K562 (cell line): ENCODE measurements at regions not wholly inside any gene's neighbourhood (a gene's known extent, or its start where the extent isn't known, plus 50 kb on each side); places are given as distances from the start of the nearest gene placed in this dataset.

Source experiments
- ATAC-seq: fragments of 200-7000 bp; cut with Tn5 transposase; 3 replicates; pipeline ENCODE4 v1.9.1; 2020; ENCODE audit warnings: moderate library complexity
- BruUV-seq: library from RNA; stranded (reverse); fragments of 400-500 nt; replicated peaks from 2 replicates; lab custom pipeline; 2021; lab: Mats Ljungman, UMichigan
- CTCF ChIA-PET: fragments of 300-600 bp; formaldehyde crosslinking; extraction: SDS; loops from one replicate; lab custom pipeline; 2021; ENCODE audit warnings: low intra/inter-chr PET ratio; lab: Yijun Ruan, JAX
- POLR2A ChIA-PET: fragments of 300-600, 350-650 bp; sonication (Branson Sonifier 250); formaldehyde crosslinking; extraction: SDS; loops from one replicate; lab custom pipeline; 2021; ENCODE audit warnings: antibody characterized with exemption, inconsistent platforms; lab: Yijun Ruan, JAX
- DNase-seq, 4 experiments: peaks; one replicate each; pipeline versions ENCODE4 v3.0.0 to v3.0.0-alpha.2; 2011 to 2018; ENCODE audit warnings: low spot score in 3 of 4, mixed read lengths in 3 of 4; ENCODE audit errors: extremely low read depth in 1 of 4
- FAIRE-seq: peaks from 2 replicates; lab custom pipeline; 2011; peaks lifted over from hg19 to GRCh38; lab: Jason Lieb, UNC
- H2AFZ ChIP-seq: 2 replicates; pipeline ENCODE4 v1.6.0; 2011; ENCODE audit warnings: low read depth, low read length, control low read depth, inconsistent platforms
- H3K27ac ChIP-seq: fragments of 200-600 bp; 3 replicates; pipeline ENCODE4 v1.8.0; 2011; ENCODE audit warnings: low read depth, mild to moderate bottlenecking, control low read depth, inconsistent platforms, low read length, moderate library complexity, mixed read lengths; ENCODE audit errors: extremely low read depth
- H3K27me3 ChIP-seq, 2 experiments: fragments of 300-600 bp in 1 of 2; 2 replicates in 1 of 2; 3 replicates in 1 of 2; pipeline versions ENCODE4 v1.6.0 to v1.8.0; 2011; ENCODE audit warnings: inconsistent platforms in 2 of 2, low read length in 2 of 2, mild to moderate bottlenecking in 1 of 2, mixed read lengths in 1 of 2, moderate library complexity in 1 of 2; ENCODE audit not compliant: control insufficient read depth in 2 of 2, insufficient read depth in 2 of 2
- H3K36me3 ChIP-seq: fragments of 300-600 bp; 3 replicates; pipeline ENCODE4 v1.8.0; 2011; ENCODE audit warnings: mild to moderate bottlenecking, low read length, inconsistent platforms; ENCODE audit not compliant: control insufficient read depth, insufficient read depth
- H3K4me1 ChIP-seq, 2 experiments: fragments of 200-600 bp in 1 of 2; replicated peaks in 1 of 2; 2 replicates in 1 of 2; 3 replicates in 1 of 2; pipeline versions ENCODE4 v1.5.1 to v1.8.0; 2011; ENCODE audit warnings: inconsistent platforms in 2 of 2, low read length in 2 of 2, mild to moderate bottlenecking in 1 of 2, mixed read lengths in 1 of 2, moderate library complexity in 1 of 2; ENCODE audit not compliant: control insufficient read depth in 2 of 2, insufficient read depth in 2 of 2
- H3K4me2 ChIP-seq: 2 replicates; pipeline ENCODE4 v1.6.1; 2011; ENCODE audit warnings: low read length, control low read depth, inconsistent platforms, mixed read lengths; ENCODE audit not compliant: insufficient read depth
- H3K4me3 ChIP-seq: fragments of 200-600 bp; sonication (generic), shearing (Covaris generic); 2 replicates; pipeline ENCODE4 v1.5.1; 2016; ENCODE audit warnings: control low read depth, inconsistent platforms
- H3K79me2 ChIP-seq: fragments of 200-600 bp; 3 replicates; pipeline ENCODE4 v1.8.0; 2011; ENCODE audit warnings: low read length, inconsistent platforms; ENCODE audit not compliant: control insufficient read depth, insufficient read depth
- H3K9ac ChIP-seq, 2 experiments: 2 replicates each; pipeline versions ENCODE4 v1.6.0 to v1.6.1; 2011; ENCODE audit warnings: low read depth in 2 of 2, low read length in 2 of 2, control low read depth in 1 of 2, inconsistent platforms in 1 of 2, mild to moderate bottlenecking in 1 of 2, mixed read lengths in 1 of 2; ENCODE audit not compliant: insufficient read depth in 1 of 2
- H3K9me1 ChIP-seq: one replicate; pipeline ENCODE4 v1.6.0; 2011; ENCODE audit warnings: inconsistent platforms, mild to moderate bottlenecking, low read length, moderate library complexity; ENCODE audit not compliant: control insufficient read depth, insufficient read depth
- H3K9me3 ChIP-seq: replicated peaks from 2 replicates; pipeline ENCODE4 v1.5.1; 2011; ENCODE audit warnings: low read depth, low read length, inconsistent platforms; ENCODE audit not compliant: control insufficient read depth, insufficient read depth
- H4K20me1 ChIP-seq: replicated peaks from 2 replicates; pipeline ENCODE4 v1.6.1; 2011; ENCODE audit warnings: low read length, inconsistent platforms, mixed read lengths; ENCODE audit not compliant: control insufficient read depth, insufficient read depth
- ATF2 ChIP-seq: sonication (generic); formaldehyde crosslinking; IDR thresholded peaks from 2 replicates; pipeline ENCODE4 v1.8.1; 2022; ENCODE audit warnings: missing genetic modification reagents
- ESRRA ChIP-seq: fragments of 450-650 bp; IDR thresholded peaks from 2 replicates; pipeline ENCODE4 v1.6.1; 2014; ENCODE audit warnings: low read depth, mild to moderate bottlenecking, moderate library complexity, borderline replicate concordance
- EZH2 ChIP-seq: IDR thresholded peaks from 2 replicates; pipeline ENCODE4 v1.6.1; 2012; ENCODE audit warnings: low read depth, mild to moderate bottlenecking, inconsistent platforms, low read length, borderline replicate concordance
- JUN ChIP-seq, 2 experiments: sonication (generic) in 1 of 2; formaldehyde crosslinking in 1 of 2; IDR thresholded peaks; 2 replicates each; pipeline versions ENCODE4 v1.6.1 to v1.8.0; 2012 to 2022; ENCODE audit warnings: borderline replicate concordance in 2 of 2, mild to moderate bottlenecking in 2 of 2, improper control_type of control experiment in 1 of 2, low read depth in 1 of 2, low read length in 1 of 2, missing genetic modification reagents in 1 of 2
- MED1 ChIP-seq: sonication (generic); formaldehyde crosslinking; IDR thresholded peaks from 2 replicates; pipeline ENCODE4 v1.8.1; 2023; ENCODE audit warnings: missing genetic modification reagents, borderline replicate concordance
- MLLT1 ChIP-seq, 2 experiments: fragments of 450-650 bp; IDR thresholded peaks; 2 replicates each; pipeline ENCODE4 v1.6.1; 2016
- RBM22 ChIP-seq: fragments of 200-400 bp; formaldehyde crosslinking; IDR thresholded peaks from 2 replicates; pipeline ENCODE4 v1.6.1; 2018; ENCODE audit warnings: low read length, low read depth; ENCODE audit not compliant: poor library complexity, severe bottlenecking
- TFAP4 ChIP-seq: sonication (generic); formaldehyde crosslinking; IDR thresholded peaks from 2 replicates; pipeline ENCODE4 v1.8.0; 2022; ENCODE audit warnings: missing genetic modification reagents, mild to moderate bottlenecking, moderate library complexity, borderline replicate concordance
- XRCC4 ChIP-seq: IDR thresholded peaks from one replicate; pipeline ENCODE4 v1.6.1; 2011; ENCODE audit not compliant: insufficient read depth, insufficient read length; ENCODE audit errors: extremely low read depth
- ZHX1 ChIP-seq: fragments of 150-350 bp; conservative IDR thresholded peaks from 2 replicates; pipeline ENCODE4 v1.6.1; 2014; ENCODE audit warnings: low read length
- ZNF764 ChIP-seq: fragments of 250-450 bp; sonication (Bioruptor Pico); IDR thresholded peaks from 2 replicates; pipeline ENCODE4 v1.4.0; 2020; ENCODE audit warnings: low read depth, mild to moderate bottlenecking, moderate library complexity
- ZSCAN29 ChIP-seq: fragments of 450-650 bp; IDR thresholded peaks from 2 replicates; pipeline ENCODE4 v1.6.1; 2017
- WGBS: fragments of 100-300 bp; shearing (Covaris generic); methylation state at CpG from one replicate; pipeline ENCODE4 v1.1.6; 2016; ENCODE audit warnings: low coverage, mixed read lengths; ENCODE audit not compliant: insufficient coverage; ENCODE audit errors: missing lambda C conversion rate; 5-methylcytosine and 5-hydroxymethylcytosine counted together
- in situ Hi-C: fragments of 300-500 bp; cut with MboI; formaldehyde crosslinking; loops from 4 replicates; pipeline ENCODE4 v1.15.0; 2018; ENCODE audit warnings: inconsistent platforms, mixed read lengths
- intact Hi-C: fragments of 100-400 bp; cut with micrococcal nuclease; formaldehyde crosslinking; loops from 2 replicates; pipeline ENCODE4 v1.14.2; 2022
- TF ChIP-seq, protein P1 (sequence below): sonication (generic); formaldehyde crosslinking; IDR thresholded peaks from 2 replicates; pipeline ENCODE4 v1.8.1; 2023; ENCODE audit warnings: mild to moderate bottlenecking, missing genetic modification reagents, moderate library complexity

DNA sequence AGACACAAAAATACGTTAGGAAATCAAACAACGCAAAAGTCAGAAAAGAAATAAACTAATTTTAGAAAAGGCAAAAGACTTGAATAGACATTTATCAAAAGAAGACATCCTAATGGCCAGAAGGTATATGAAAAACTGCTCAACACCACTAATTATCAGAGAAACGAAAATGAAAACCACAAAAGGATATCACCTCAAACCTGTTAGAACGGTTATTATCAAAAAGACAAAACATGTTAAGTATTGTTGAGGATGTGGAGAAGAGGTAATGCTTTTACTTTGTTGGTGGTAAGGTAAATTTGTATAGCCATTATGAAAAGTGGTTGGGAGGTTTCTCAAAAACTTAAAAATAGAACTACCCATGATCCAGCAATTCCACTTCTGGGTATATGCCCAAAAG lies 230.0 kb upstream of the RGMB start:
- ATAC-seq (no peak), DNase-seq (no peak), FAIRE-seq (no peak)
- Histone ChIP-seq H3K9me3 (no peaks in the 10 kb centered on the region), H3K4me1 (no peaks in the 10 kb centered on the region), H3K9me1 (no peaks in the 10 kb centered on the region), H4K20me1 (no peaks in the 10 kb centered on the region), H3K79me2 (no peaks in the 10 kb centered on the region), H3K36me3 (no peaks in the 10 kb centered on the region), H3K9ac (no peak overlapping the region), H3K27me3 (no peaks in the 10 kb centered on the region), H3K4me3 (no peak overlapping the region), H2AFZ (no peak overlapping the region), H3K27ac (no peak overlapping the region), H3K4me2 (no peak overlapping the region)
- in situ Hi-C loops: no loop called here
- POLR2A ChIA-PET: no interaction called here
- CTCF ChIA-PET: no interaction called here
- 4% methylated on average over 4 of the region's 4 CpGs for WGBS
- TF ChIP-seq JUN (IDR thresholded peaks at IDR 0.05; ENCODE audit: borderline replicate concordance, low read depth, low read length) (no peak), JUN (CRISPR knock-in tag; IDR thresholded peaks at IDR 0.05; ENCODE audit: borderline replicate concordance) (no peak), ZHX1 (no peak), RBM22 (no peak), ESRRA (no peak), MLLT1 (IDR thresholded peaks at IDR 0.05) (no peak), ATF2 (CRISPR knock-in tag) (no peak), EZH2 (no peak), TFAP4 (no peak), MED1 (CRISPR knock-in tag) (no peak), ZSCAN29 (no peak), XRCC4 (no peak), ZNF764 (no peak)
- TF ChIP-seq, protein P1, sequence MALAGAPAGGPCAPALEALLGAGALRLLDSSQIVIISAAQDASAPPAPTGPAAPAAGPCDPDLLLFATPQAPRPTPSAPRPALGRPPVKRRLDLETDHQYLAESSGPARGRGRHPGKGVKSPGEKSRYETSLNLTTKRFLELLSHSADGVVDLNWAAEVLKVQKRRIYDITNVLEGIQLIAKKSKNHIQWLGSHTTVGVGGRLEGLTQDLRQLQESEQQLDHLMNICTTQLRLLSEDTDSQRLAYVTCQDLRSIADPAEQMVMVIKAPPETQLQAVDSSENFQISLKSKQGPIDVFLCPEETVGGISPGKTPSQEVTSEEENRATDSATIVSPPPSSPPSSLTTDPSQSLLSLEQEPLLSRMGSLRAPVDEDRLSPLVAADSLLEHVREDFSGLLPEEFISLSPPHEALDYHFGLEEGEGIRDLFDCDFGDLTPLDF (CRISPR knock-in tag): no peak
- no TSS peak for BruUV-seq
- intact Hi-C loops: no loop called here
